ENCODE measurements at regions not wholly inside any gene's neighbourhood (a gene's known extent, or its start where the extent isn't known, plus 50 kb on each side); places are given as distances from the start of the nearest gene placed in this dataset.

GRCh38 chr5:74544811-74545210, 95.7 kb downstream of the ENC1 start:
- ChIA-PET CTCF (no interaction called here), POLR2A (no interaction called here)
- Mint-ChIP-seq H3K4me3 (ENCODE audit: unreplicated experiment) (no peak overlapping the region), H3K4me1 (ENCODE audit: low read depth, unreplicated experiment) (peaks cover 7% of the 10 kb centered on the region), H3K27me3 (ENCODE audit: insufficient read depth, unreplicated experiment) (no peaks in the 10 kb centered on the region), H3K9me3 (ENCODE audit: unreplicated experiment) (no peaks in the 10 kb centered on the region), H3K36me3 (ENCODE audit: insufficient read depth, unreplicated experiment) (no peaks in the 10 kb centered on the region), H3K27ac (ENCODE audit: unreplicated experiment) (no peak overlapping the region)
- no TSS peak for BruUV-seq (replicated peaks)
- no peaks in the 10 kb centered on the region for H3K9me3 ChIP-seq
- no peak overlapping the region for H3K4me3 ChIP-seq (ENCODE audit: low read depth, low read length)
- no peaks in the 10 kb centered on the region for H3K27me3 ChIP-seq (replicated peaks; ENCODE audit: control insufficient read depth, insufficient read depth, low read length)
- intact Hi-C loops (cut with micrococcal nuclease; ENCODE audit: unreplicated experiment), result no loop called here
- no peak for DNase-seq
- H3K36me3 ChIP-seq (ENCODE audit: control insufficient read depth, insufficient read depth, low read length), result no peaks in the 10 kb centered on the region
- peaks cover 11% of the 10 kb centered on the region for H3K4me1 ChIP-seq
- TF ChIP-seq CTCF (IDR thresholded peaks at IDR 0.05; ENCODE audit: insufficient read depth in 1 of 2, low read depth in 1 of 2, low read length in 1 of 2, severe bottlenecking in 1 of 2, unreplicated experiment in 1 of 2), result no peak

DNA sequence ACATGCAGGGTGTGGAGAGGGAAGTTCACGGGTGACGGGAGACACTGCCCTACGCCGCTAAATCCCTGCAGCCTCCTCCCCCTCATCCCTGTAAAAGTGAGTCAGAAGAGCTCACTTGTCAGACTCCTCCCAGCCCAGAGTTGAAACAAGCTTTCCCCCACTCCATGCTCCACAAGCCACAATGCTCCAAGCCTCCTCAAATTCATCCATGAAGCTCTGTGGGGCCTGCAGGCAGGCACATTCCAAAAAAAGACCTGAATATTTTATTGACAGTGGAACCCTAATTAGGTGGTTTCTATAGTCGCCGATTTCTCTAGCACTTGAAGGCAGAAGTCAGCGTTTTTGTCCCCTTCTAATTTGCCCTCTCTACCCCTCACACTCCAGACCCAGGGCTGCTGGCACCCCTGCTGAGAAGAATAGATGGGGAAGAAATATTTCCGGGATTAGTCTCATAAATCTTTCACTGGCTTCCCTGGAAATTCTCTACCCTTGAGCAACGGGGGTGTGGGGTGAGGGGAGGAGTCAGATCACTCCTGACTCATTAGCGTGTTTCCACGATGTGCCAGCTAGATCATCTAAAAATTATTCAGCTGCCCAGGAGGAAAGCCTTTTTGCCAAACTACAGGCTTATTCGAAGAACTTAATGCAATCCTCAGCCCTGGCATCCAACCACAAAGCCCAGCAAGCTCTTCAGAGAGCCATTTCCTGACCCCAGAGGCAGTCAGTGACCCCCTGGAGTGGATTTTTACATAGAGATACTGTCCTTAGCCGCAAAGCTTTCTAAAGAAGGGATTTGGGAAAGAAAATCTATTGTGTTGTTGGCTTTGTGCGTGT, 97.1 kb downstream of the ENC1 start:
- no peak for TF ChIP-seq CTCF (IDR thresholded peaks at IDR 0.05; ENCODE audit: insufficient read depth in 1 of 2, low read depth in 1 of 2, low read length in 1 of 2, severe bottlenecking in 1 of 2, unreplicated experiment in 1 of 2)
- POLR2A ChIA-PET, result no interaction called here
- H3K9me3 ChIP-seq, result no peaks in the 10 kb centered on the region
- H3K4me3 ChIP-seq (ENCODE audit: low read depth, low read length), result no peak overlapping the region
- no TSS peak for BruUV-seq (replicated peaks)
- Mint-ChIP-seq H3K4me3 (ENCODE audit: unreplicated experiment) (no peak overlapping the region), H3K9me3 (ENCODE audit: unreplicated experiment) (no peaks in the 10 kb centered on the region), H3K27me3 (ENCODE audit: insufficient read depth, unreplicated experiment) (no peaks in the 10 kb centered on the region), H3K36me3 (ENCODE audit: insufficient read depth, unreplicated experiment) (no peaks in the 10 kb centered on the region), H3K4me1 (ENCODE audit: low read depth, unreplicated experiment) (peaks cover 7% of the 10 kb centered on the region), H3K27ac (ENCODE audit: unreplicated experiment) (no peak overlapping the region)
- no peaks in the 10 kb centered on the region for H3K27me3 ChIP-seq (replicated peaks; ENCODE audit: control insufficient read depth, insufficient read depth, low read length)
- H3K4me1 ChIP-seq, result peaks cover 11% of the 10 kb centered on the region
- CTCF ChIA-PET, result no interaction called here
- no peak for DNase-seq
- no peaks in the 10 kb centered on the region for H3K36me3 ChIP-seq (ENCODE audit: control insufficient read depth, insufficient read depth, low read length)
- intact Hi-C loops (cut with micrococcal nuclease; ENCODE audit: unreplicated experiment), result no loop called here

GRCh38 chr5:74542482-74542881, 98.0 kb downstream of the ENC1 start:
- Mint-ChIP-seq H3K9me3 (ENCODE audit: unreplicated experiment) (no peaks in the 10 kb centered on the region), H3K4me3 (ENCODE audit: unreplicated experiment) (no peak overlapping the region), H3K27me3 (ENCODE audit: insufficient read depth, unreplicated experiment) (no peaks in the 10 kb centered on the region), H3K4me1 (ENCODE audit: low read depth, unreplicated experiment) (peaks cover 14% of the 10 kb centered on the region), H3K27ac (ENCODE audit: unreplicated experiment) (no peak overlapping the region), H3K36me3 (ENCODE audit: insufficient read depth, unreplicated experiment) (no peaks in the 10 kb centered on the region)
- H3K27me3 ChIP-seq (replicated peaks; ENCODE audit: control insufficient read depth, insufficient read depth, low read length), result no peaks in the 10 kb centered on the region
- no peak for DNase-seq
- ChIA-PET POLR2A (no interaction called here), CTCF (no interaction called here)
- intact Hi-C loops (cut with micrococcal nuclease; ENCODE audit: unreplicated experiment), result no loop called here
- H3K4me1 ChIP-seq, result peaks cover 17% of the 10 kb centered on the region
- no peak overlapping the region for H3K4me3 ChIP-seq (ENCODE audit: low read depth, low read length)
- no TSS peak for BruUV-seq (replicated peaks)
- TF ChIP-seq CTCF (IDR thresholded peaks at IDR 0.05; ENCODE audit: insufficient read depth in 1 of 2, low read depth in 1 of 2, low read length in 1 of 2, severe bottlenecking in 1 of 2, unreplicated experiment in 1 of 2), result no peak
- no peaks in the 10 kb centered on the region for H3K36me3 ChIP-seq (ENCODE audit: control insufficient read depth, insufficient read depth, low read length)
- H3K9me3 ChIP-seq, result no peaks in the 10 kb centered on the region
